ENCODE measurements at regions not wholly inside any gene's neighbourhood (a gene's known extent, or its start where the extent isn't known, plus 50 kb on each side); places are given as distances from the start of the nearest gene placed in this dataset.

DNA sequence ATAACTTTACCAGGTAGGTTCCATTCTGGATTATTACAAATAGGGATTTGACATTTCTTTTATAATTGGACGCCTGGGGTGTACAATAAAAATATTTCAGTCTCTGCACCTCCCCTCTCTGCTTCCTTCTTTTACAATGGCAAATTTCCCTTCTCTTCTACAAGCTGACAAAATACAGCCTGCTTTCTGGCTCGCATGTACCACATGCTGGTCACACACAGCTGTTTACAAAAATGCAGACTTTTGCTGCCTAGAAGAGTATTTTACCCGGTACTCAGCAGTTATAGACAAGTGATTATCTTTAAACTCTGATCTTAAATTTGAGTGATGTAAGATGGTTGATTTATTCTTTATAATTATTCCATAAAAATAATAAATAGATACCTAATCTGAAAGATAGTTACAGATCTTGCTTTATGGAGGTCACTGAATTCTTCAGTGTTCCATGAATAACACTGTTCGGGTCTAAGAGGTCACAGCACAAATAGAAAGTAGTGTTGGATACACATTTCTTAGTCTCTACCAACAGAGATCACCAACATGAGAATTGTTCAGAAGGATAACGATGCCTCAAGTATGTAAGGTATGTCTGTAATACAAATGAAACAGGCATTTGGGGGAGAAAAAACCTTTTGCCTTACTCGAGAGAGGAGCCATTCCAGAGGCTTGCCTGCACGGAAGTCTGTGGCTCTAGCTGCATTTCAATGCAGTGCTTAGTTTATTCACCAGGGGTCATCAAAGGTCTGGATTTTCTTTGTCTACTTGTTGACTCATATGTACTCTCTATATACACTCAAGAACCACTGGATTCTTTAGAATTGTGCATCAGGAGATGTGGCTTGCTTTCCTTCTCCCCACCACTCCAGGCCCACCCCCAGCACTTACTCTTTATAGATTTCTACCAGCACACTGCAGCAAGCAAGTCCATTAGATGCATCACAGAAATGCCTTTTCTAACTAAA lies 206.6 kb upstream of the RFX3 start:
- peak overlapping the region; percentile 53 for H3K4me2 ChIP-seq (ENCODE audit: low read depth, low read length, poor library complexity, severe bottlenecking)

DNA sequence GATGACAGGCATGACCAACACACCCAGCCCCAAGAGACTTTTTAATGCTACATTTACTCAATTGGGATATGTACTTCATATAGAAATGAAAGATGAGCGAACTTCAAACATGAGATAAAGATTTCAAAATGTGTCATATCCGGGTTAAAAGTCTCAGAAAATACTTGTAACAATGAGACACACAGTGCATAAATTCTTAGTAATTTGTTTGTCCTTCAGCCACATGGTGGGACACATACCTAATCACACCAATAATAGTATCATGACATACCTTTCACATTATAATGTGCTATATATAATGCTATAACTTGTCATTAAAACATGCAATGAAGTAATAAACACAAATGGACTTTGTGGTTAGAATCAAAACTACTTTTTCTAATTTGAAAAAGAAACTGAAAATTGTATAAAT lies 204.7 kb upstream of the RFX3 start:
- Histone ChIP-seq H2AFZ (ENCODE audit: low read length) (no peak overlapping the region), H3K36me3 (ENCODE audit: insufficient read depth, low read length) (no peaks in the 10 kb centered on the region), H3K4me2 (ENCODE audit: low read depth, low read length, poor library complexity, severe bottlenecking) (no peak overlapping the region), H3K79me2 (ENCODE audit: insufficient read depth, low read length) (no peaks in the 10 kb centered on the region), H3K4me3 (ENCODE audit: low read length, poor library complexity, severe bottlenecking) (no peak overlapping the region), H3F3A (ENCODE audit: low read depth) (no peaks in the 10 kb centered on the region), H3K27me3 (ENCODE audit: insufficient read depth, low read length, poor library complexity, severe bottlenecking) (no peaks in the 10 kb centered on the region), H3K9ac (ENCODE audit: low read depth, low read length, poor library complexity, severe bottlenecking) (no peak overlapping the region), H3K9me2 (replicated peaks; ENCODE audit: low read depth, low read length) (no peaks in the 10 kb centered on the region), H3K4me1 (ENCODE audit: insufficient read depth, low read length, poor library complexity, severe bottlenecking) (peaks cover 6% of the 10 kb centered on the region), H4K20me1 (ENCODE audit: insufficient read depth, low read length, poor library complexity, severe bottlenecking) (no peaks in the 10 kb centered on the region), H3K9me3 (ENCODE audit: insufficient read depth, low read depth, low read length) (no peaks in the 10 kb centered on the region)
- TF ChIP-seq EZH2phosphoT487 (IDR thresholded peaks at IDR 0.05; ENCODE audit: borderline replicate concordance) = no peak
- TF ChIP-seq, protein P1, sequence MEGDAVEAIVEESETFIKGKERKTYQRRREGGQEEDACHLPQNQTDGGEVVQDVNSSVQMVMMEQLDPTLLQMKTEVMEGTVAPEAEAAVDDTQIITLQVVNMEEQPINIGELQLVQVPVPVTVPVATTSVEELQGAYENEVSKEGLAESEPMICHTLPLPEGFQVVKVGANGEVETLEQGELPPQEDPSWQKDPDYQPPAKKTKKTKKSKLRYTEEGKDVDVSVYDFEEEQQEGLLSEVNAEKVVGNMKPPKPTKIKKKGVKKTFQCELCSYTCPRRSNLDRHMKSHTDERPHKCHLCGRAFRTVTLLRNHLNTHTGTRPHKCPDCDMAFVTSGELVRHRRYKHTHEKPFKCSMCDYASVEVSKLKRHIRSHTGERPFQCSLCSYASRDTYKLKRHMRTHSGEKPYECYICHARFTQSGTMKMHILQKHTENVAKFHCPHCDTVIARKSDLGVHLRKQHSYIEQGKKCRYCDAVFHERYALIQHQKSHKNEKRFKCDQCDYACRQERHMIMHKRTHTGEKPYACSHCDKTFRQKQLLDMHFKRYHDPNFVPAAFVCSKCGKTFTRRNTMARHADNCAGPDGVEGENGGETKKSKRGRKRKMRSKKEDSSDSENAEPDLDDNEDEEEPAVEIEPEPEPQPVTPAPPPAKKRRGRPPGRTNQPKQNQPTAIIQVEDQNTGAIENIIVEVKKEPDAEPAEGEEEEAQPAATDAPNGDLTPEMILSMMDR (conservative IDR thresholded peaks at IDR 0.05; ENCODE audit: low read length) = no peak

More for the DNA sequence above, 206.6 kb upstream of the RFX3 start:
- Histone ChIP-seq H3K36me3 (ENCODE audit: insufficient read depth, low read length) (no peaks in the 10 kb centered on the region), H3K9ac (ENCODE audit: low read depth, low read length, poor library complexity, severe bottlenecking) (peak overlapping the region; percentile 20), H3K4me1 (ENCODE audit: insufficient read depth, low read length, poor library complexity, severe bottlenecking) (peaks cover 10% of the 10 kb centered on the region), H3K27me3 (ENCODE audit: insufficient read depth, low read length, poor library complexity, severe bottlenecking) (no peaks in the 10 kb centered on the region), H3K9me2 (replicated peaks; ENCODE audit: low read depth, low read length) (no peaks in the 10 kb centered on the region), H3K4me3 (ENCODE audit: low read length, poor library complexity, severe bottlenecking) (peak overlapping the region; percentile 53), H3K79me2 (ENCODE audit: insufficient read depth, low read length) (no peaks in the 10 kb centered on the region), H3F3A (ENCODE audit: low read depth) (no peaks in the 10 kb centered on the region), H2AFZ (ENCODE audit: low read length) (peak overlapping the region; percentile 88), H3K9me3 (ENCODE audit: insufficient read depth, low read depth, low read length) (no peaks in the 10 kb centered on the region), H4K20me1 (ENCODE audit: insufficient read depth, low read length, poor library complexity, severe bottlenecking) (no peaks in the 10 kb centered on the region)
- TF ChIP-seq, protein P1 (conservative IDR thresholded peaks at IDR 0.05; ENCODE audit: low read length) = peak; percentile 86
- no peak for TF ChIP-seq EZH2phosphoT487 (IDR thresholded peaks at IDR 0.05; ENCODE audit: borderline replicate concordance)

DNA sequence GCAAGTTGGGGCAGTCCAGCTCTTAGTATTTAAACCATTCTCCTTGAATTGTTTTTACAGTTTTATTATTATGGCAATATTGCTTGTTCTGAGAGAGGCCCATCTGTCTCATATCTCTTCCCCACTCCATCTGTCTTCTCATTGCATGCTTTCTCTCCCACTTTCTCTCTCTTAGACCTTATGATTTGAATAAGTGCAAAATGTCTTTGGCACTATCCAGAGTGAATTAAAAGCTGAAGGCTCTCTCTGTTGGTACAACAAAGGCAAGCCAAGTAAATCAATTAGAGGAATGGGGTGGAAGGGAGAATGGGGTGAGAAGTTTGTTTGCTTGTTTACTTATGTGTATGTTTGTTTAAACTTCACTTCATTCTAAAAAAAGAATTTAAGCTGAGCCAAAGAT lies 195.3 kb upstream of the RFX3 start:
- no peak overlapping the region for H3K9ac ChIP-seq (ENCODE audit: low read depth, low read length, poor library complexity, severe bottlenecking)
- TF ChIP-seq, protein P1 (conservative IDR thresholded peaks at IDR 0.05; ENCODE audit: low read length) = no peak
- no peak for TF ChIP-seq EZH2phosphoT487 (IDR thresholded peaks at IDR 0.05; ENCODE audit: borderline replicate concordance)
- no peaks in the 10 kb centered on the region for H3K9me2 ChIP-seq (replicated peaks; ENCODE audit: low read depth, low read length)

More for the DNA sequence above, 195.3 kb upstream of the RFX3 start:
- no peaks in the 10 kb centered on the region for H4K20me1 ChIP-seq (ENCODE audit: insufficient read depth, low read length, poor library complexity, severe bottlenecking)
- no peaks in the 10 kb centered on the region for H3K36me3 ChIP-seq (ENCODE audit: insufficient read depth, low read length)
- H3K79me2 ChIP-seq (ENCODE audit: insufficient read depth, low read length) = no peaks in the 10 kb centered on the region
- no peak overlapping the region for H3K4me3 ChIP-seq (ENCODE audit: low read length, poor library complexity, severe bottlenecking)
- no peaks in the 10 kb centered on the region for H3K9me3 ChIP-seq (ENCODE audit: insufficient read depth, low read depth, low read length)
- no peak overlapping the region for H2AFZ ChIP-seq (ENCODE audit: low read length)
- H3K4me1 ChIP-seq (ENCODE audit: insufficient read depth, low read length, poor library complexity, severe bottlenecking) = no peaks in the 10 kb centered on the region
- H3F3A ChIP-seq (ENCODE audit: low read depth) = no peaks in the 10 kb centered on the region
- no peak overlapping the region for H3K4me2 ChIP-seq (ENCODE audit: low read depth, low read length, poor library complexity, severe bottlenecking)
- H3K27me3 ChIP-seq (ENCODE audit: insufficient read depth, low read length, poor library complexity, severe bottlenecking) = no peaks in the 10 kb centered on the region

All from Loucy (cell line).